ENCODE measurements at regions not wholly inside any gene's neighbourhood (a gene's known extent, or its start where the extent isn't known, plus 50 kb on each side); places are given as distances from the start of the nearest gene placed in this dataset.

- peak in 1 of 2 donors; percentile 30 for DNase-seq
- TF ChIP-seq CTCF (IDR thresholded peaks at IDR 0.05): no peak
These were observed 746.4 kb downstream of the BRD1 start for GRCh38 chr22:49081261-49081666.

GRCh38 chr22:49080631-49081030 is 747.0 kb downstream of the BRD1 start:
- Histone ChIP-seq H3K4me1 (no peaks in the 10 kb centered on the region), H3K4me3 (no peak overlapping the region), H3K27ac (no peak overlapping the region), H3K9me3 (no peaks in the 10 kb centered on the region), H3K36me3 (ENCODE audit: insufficient read depth in 1 of 2, low read depth in 1 of 2) (no peaks in the 10 kb centered on the region), H3K27me3 (ENCODE audit: insufficient read depth in 3 of 3, low read length in 2 of 3) (peaks cover 0 to 6% (median 0%) of the 10 kb centered on the region in 3 donors)
- DNase-seq: peak in 1 of 2 donors; percentile 23
- intact Hi-C loops (cut with DNase I): no loop called here
- ATAC-seq: no peak
- no peak for TF ChIP-seq CTCF (IDR thresholded peaks at IDR 0.05)
- 78 to 85% (median 82%) methylated on average over 14 of the region's 14 CpGs for WGBS, 3 donors

More at GRCh38 chr22:49081261-49081666, 746.4 kb downstream of the BRD1 start:
- no peak for ATAC-seq
- WGBS, 3 donors: 84 to 89% (median 88%) methylated on average over 12 of the region's 12 CpGs
- Histone ChIP-seq H3K27me3 (ENCODE audit: insufficient read depth in 3 of 3, low read length in 2 of 3) (peaks cover 0 to 7% (median 0%) of the 10 kb centered on the region in 3 donors), H3K27ac (no peak overlapping the region), H3K4me3 (no peak overlapping the region), H3K4me1 (no peaks in the 10 kb centered on the region), H3K9me3 (no peaks in the 10 kb centered on the region), H3K36me3 (ENCODE audit: insufficient read depth in 1 of 2, low read depth in 1 of 2) (no peaks in the 10 kb centered on the region)
- intact Hi-C loops (cut with DNase I): no loop called here

- Histone ChIP-seq H3K4me1 (no peaks in the 10 kb centered on the region), H3K36me3 (ENCODE audit: insufficient read depth in 1 of 2, low read depth in 1 of 2) (no peaks in the 10 kb centered on the region), H3K9me3 (no peaks in the 10 kb centered on the region), H3K4me3 (no peak overlapping the region), H3K27me3 (ENCODE audit: insufficient read depth in 3 of 3, low read length in 2 of 3) (no peaks in the 10 kb centered on the region), H3K27ac (no peak overlapping the region)
- no peak for TF ChIP-seq CTCF (IDR thresholded peaks at IDR 0.05)
- 42 to 54% (median 44%) methylated on average over 13 to 15 of the region's 15 CpGs for WGBS, 3 donors
- ATAC-seq: no peak
- peak in 1 of 2 donors; percentile 28 for DNase-seq
- intact Hi-C loops (cut with DNase I): no loop called here
These were observed 747.8 kb downstream of the BRD1 start for GRCh38 chr22:49079743-49080500.

- Histone ChIP-seq H3K36me3 (ENCODE audit: insufficient read depth in 1 of 2, low read depth in 1 of 2) (no peaks in the 10 kb centered on the region), H3K27me3 (ENCODE audit: insufficient read depth in 3 of 3, low read length in 2 of 3) (no peaks in the 10 kb centered on the region), H3K9me3 (no peaks in the 10 kb centered on the region), H3K4me3 (no peak overlapping the region), H3K4me1 (no peaks in the 10 kb centered on the region), H3K27ac (no peak overlapping the region)
- DNase-seq (peak in 1 of 2 donors; percentile 44), ATAC-seq (no peak)
- WGBS, 3 donors: 77 to 83% (median 80%) methylated on average over 22 of the region's 22 CpGs
- intact Hi-C loops (cut with DNase I): no loop called here
- no peak for TF ChIP-seq CTCF (IDR thresholded peaks at IDR 0.05)
These were observed 748.5 kb downstream of the BRD1 start for GRCh38 chr22:49079027-49079725.

Measured in psoas muscle (tissue), 7 donors.